Epidermal melanocyte (primary cell): ENCODE measurements at regions not wholly inside any gene's neighbourhood (a gene's known extent, or its start where the extent isn't known, plus 50 kb on each side); places are given as distances from the start of the nearest gene placed in this dataset.
"Not testable (repeated sequence)": the region's sequence is repeated elsewhere in the genome, so short reads cannot be mapped to it uniquely, and the experiment has no call there.

Source experiments
- DNase-seq: peaks from one replicate; pipeline ENCODE4 v3.0.0; 2011; ENCODE audit warnings: low spot score; ENCODE audit not compliant: insufficient read length

DNA sequence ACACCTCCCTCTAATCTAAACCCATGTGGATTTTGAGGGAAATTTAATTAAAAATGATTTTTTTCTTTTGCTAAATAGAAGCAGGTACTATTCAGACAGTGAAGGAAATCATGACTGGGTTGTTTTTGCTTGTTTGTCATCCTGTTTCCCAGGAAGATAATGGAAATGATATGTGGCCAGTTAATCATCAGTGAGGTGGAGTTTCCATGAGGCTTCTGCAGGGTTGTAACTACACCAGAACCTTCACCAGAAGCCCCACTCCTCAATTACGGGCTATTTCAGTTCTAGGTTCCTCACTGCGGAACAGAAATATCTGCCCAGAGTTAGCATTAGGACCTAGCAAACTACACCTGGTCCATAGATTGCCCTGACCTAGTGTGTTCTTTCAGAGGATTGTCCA, 394.0 kb downstream of the DLEU7 start:
- no peak for DNase-seq

DNA sequence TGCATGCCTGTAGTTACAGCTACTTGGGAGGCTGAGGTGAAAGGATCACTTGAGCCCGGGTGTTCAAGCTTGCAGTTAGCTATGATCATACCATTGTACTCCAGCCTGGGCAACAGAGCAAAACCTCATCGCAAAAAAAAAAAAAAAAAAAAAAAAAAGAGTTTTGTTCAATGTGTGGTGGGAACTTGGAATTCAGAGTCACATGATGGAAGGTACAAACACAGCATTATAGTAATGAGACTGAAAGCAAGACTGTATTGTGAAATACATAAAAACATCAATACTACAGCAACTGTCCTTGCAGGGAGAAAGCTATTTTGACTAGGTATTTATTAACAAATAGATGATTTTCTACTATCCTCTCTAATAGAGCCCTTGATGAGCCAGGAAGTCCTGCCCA, 393.2 kb downstream of the DLEU7 start:
- DNase-seq, result no peak

DNA sequence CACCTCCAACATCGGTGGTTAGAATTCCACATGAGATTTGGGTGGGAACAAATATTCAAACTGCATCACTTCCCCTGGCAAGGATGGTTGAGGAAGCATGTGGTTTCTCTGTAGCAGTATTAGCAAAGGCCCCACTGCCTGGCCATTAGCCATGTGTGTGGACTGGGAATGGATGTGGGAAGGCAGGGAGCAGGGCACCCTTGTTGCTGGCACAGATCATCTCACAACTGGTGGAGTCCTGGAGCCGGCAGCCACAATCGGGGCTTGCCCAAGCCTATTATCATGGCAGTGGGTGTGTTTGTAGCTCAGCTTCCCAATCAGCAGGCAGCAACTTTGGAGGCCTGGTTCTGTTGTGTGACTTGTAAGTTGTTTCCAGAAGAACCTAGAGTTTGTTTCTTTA, 391.9 kb downstream of the DLEU7 start:
- no peak for DNase-seq

- DNase-seq, result no peak
Measured at GRCh38 chr13:50452028-50452427, 391.5 kb downstream of the DLEU7 start.

GRCh38 chr13:50452756-50453155, 390.7 kb downstream of the DLEU7 start:
- DNase-seq, result no peak

GRCh38 chr13:50453188-50453587, 390.3 kb downstream of the DLEU7 start:
- no peak for DNase-seq

DNA sequence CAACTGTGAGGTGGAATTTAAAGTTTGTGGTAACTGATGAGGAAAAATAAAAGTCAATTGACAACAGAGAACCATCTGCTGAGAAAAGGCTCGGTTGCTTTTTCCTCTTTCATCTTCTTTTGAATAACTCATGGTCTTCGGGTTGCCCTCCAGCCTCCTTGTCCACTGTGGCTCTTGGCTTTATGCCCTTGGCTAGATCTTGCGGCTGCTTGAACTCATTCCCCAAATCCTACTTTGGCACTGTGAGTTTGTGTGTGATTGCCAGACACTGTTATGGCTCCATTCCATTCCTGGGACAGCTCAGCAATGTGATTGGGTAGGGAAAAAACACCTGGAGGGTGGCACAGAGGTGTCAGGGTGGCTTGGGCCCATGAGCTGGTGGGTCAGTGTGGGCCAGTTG, 387.4 kb downstream of the DLEU7 start:
- no peak for DNase-seq

DNA sequence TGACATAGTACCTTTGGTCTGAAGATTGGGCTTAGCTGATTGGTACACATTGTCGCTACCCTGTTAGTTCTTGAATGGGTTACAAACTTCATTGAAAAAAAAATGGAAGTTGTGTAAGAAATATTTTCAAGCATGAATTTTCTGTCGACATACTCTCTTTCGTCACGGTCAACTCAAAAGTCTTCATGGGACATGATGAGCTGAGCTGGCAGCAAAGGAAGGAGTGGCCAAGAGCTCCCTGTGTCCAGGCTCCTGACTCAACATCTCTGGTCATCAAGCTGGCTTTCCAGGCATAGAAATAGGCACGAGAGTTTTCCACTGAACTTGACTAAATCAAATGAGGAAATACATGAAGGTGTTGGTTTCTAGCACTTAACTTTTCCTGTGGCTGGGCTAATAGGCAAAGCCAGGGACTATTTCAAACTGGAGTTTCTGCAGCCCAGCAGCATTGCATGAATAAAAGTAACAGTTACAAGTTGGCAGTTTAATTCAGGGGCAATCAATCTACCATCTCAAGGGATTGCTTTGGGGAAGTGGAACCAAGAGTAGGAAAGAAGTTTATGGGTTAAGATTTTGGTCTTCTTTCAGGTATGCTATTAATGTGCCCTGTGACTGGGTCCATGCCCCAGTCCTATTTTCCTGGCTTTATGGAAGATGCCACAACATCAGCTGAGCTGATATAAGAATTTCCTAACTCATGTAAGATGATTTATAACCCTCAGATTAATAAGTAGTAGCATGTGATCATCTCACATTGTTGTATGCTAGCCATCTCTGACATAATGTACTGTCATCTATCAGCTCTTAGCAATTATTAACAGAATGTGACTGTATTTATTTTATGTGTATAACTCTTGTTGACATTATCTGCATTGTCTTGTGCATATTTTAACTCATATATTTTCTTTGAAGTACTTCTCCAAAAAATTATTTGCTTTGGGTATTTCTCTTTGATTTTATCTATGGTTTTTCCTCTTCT, 385.8 kb downstream of the DLEU7 start:
- DNase-seq, result no peak

DNA sequence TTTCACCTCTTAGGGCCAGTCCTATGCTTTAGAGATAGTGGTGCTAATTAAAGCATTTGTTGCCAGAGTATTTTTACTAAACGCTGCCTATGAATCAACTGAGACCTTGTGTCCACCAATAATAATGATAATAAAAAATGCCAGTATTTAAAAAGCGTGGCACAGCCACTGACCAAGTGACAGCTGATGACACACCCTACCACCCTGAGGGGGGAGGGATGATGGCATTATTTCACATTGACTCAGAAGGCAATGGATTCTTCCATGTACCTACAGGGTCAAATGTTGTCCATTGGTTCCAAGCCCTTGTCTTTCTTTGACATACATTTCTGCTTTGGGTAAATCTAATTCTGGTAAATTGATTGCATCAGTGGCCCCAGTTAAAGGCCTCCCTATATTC, 384.4 kb downstream of the DLEU7 start:
- DNase-seq, result no peak

- no peak for DNase-seq
Measured at GRCh38 chr13:50459658-50460057, 383.8 kb downstream of the DLEU7 start.

DNA sequence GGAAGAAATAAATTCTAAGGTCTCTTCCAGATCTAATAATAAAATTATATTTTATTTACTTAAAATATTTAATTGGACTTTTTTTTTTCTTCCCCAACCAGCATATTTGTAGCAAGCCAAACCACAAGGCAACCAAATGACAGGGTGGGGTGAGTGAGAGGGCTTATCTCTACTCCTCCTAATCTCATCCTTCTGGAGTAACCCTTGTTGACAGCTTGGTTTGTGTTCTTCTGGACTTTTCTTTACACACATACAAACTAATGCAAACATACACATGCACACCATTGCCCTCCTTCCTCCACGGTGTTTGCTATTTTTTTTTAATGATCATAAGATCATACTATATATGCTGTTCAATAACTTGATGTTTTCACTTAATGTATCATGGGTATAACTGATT, 383.1 kb downstream of the DLEU7 start:
- no peak for DNase-seq

- DNase-seq, result no peak
Measured at GRCh38 chr13:50461189-50461588, 382.3 kb downstream of the DLEU7 start.

DNA sequence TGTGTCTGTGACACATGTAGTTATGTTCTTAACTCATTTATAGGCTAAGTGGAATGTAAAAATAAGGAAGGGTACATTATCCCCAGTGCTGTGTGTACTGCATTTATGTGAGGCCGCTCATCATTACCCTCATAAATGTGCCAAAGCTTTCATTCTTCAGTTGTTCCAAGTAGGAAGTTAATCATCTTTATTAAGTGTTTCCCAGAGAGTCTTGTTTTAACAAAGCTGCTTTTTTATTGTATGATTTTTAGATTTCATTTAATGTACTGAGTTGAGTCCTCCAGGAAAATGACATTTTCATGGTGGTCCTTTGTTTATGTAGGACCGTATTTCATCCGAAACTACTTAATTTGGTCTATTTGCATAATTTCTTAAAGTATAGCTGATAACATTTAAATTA, 379.8 kb downstream of the DLEU7 start:
- no peak for DNase-seq

DNA sequence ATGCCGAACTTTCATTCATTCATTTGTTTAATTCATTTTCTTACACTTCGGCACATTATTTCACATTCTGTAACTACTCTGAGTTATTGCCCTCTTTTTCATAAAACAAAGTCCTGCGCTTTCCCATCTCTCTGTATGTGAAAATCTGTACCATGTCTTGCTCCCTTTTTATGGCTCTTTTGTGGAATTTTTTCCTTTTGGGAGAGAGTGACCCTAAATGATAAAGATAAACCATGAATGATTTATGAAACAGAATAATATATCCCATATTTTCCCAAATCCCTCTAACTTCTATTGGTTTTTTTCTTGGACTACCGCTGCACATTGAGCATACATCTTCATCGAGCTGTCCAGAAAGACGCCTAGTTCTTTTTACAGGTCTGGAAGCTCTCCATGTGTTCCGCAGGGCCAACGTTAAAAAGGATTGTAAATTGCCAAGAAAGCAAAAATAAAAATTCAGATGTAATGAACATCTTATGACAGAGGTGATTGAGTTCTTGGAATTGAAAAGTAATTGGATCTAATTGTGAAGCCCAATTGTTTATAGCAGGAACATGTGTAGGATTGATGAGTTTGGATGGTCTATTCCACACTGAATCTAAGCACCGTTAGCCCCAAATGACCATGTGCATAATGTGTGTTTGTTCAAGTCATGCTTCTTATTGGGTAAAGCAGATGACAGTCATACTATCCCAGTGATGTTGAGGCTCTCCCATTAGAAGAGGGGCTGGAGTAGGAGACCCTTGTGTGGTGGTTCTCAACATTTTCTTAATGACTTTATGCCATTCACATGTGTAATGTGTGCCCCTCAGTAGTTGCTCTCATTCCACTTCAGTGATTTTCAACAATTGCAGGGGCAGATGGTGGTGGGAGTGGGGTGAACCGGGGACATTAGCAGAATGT, 378.9 kb downstream of the DLEU7 start:
- DNase-seq, result no peak

DNA sequence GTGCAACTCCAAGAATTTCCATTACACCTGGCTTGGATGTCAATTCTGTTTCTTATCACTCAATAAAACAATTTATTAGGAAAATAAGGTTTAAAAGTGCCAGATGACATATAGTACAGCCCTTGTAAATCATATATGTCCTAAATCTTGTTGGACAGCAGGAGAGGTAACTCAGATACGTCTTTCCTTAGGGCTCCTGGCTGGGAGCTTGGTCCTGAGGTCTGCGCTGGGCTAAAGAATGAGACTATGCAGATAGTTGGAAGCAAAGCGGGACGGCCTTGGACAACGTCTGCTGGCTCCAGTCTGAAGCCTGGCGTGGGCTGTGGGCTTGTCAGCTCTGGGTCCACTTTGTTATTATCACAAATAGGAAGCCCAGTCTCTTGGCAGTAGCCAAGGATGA, 377.0 kb downstream of the DLEU7 start:
- no peak for DNase-seq

DNA sequence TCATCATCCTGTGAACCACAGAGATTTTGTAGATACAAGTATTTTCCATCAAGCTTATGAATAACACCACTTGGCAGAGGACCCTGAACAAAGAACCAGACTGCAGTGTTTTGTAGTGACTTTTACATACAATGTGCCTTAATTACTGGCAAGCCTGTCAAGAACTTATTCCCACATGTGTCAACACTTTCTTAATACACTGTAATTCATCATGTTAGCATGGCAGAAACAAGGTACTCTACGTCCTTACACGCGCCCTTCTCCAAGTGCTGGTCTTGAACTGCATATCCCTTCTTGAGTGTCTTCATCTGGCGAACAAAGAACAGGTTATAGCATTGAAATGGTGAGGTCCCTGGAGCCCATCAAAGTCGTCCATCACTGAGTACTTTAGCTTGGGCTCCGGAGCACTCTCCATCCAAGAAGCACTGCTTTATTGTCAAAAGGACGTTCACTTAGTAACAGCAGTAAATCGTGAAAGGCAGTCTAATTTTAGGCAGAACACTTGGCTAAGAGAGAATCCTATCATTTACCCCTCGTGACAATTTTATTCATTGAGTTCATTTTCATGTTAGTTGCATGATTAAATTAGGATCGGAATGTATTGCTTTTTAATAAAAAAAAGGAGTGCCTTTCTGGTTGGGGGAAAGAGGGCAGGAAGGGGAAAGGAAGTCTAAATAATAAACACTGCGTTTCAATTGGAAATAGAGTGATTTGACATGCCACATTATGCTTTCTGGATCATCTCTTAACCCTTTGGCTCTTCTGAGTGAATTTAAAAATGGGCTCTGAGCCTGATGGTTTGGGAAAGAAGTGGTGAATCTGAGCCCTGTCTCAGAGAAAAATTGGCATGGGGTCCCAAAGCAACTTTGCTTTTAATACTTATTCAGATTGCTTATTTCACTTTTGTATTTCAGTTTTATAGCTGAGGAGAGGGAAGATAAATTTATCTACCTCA, 376.1 kb downstream of the DLEU7 start:
- DNase-seq, result no peak

DNA sequence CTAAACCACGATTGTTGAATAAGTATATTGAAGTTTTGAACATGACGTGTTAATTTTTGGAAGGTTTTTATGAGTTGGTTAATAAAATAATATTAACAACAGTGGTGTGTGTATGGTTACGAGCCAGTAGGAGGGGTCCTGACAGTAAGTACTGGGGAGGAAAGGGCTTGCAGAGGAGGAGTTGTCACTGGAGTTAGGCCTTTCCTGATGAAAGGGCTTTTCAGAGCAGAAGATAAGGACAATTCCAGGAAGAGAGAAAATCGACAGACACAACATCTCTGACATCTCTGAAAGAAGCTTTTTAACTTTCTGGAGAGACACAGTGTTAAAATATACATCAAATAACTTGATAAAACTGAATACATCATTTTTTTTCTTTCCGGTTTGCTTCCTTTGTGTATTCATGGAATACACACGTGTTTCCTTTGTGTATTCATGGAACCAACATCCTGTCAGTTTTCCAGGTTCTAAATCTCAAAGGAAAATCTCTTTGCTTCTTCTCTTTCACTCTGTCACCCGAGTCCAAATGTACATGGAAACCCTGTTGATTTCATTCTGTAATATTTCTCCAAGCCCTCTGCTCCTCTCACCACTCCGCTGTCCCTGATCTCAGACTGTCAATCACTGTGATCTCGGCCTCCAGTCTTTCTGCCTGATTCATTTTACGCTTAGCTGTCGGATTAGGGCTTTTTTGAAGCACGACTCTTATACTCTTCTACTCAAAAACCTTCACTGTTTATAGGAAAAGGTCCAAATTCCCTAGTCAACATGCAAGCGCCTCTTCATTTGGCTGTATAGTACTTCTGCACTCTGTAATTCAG, 374.4 kb downstream of the DLEU7 start:
- DNase-seq, result no peak

DNA sequence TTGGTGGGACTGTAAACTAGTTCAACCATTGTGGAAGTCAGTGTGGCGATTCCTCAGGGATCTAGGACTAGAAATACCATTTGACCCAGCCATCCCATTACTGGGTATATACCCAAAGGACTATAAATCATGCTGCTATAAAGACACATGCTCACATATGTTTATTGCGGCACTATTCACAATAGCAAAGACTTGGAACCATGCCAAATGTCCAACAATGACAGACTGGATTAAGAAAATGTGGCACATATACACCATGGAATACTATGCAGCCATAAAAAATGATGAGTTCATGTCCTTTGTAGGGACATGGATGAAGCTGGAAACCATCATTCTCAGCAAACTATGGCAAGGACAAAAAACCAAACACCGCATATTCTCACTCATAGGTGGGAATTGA, 370.4 kb downstream of the DLEU7 start:
- not testable (repeated sequence) for DNase-seq

GRCh38 chr13:50474088-50474662, 369.3 kb downstream of the DLEU7 start:
- DNase-seq, result no peak
